ENCODE measurements at regions not wholly inside any gene's neighbourhood (a gene's known extent, or its start where the extent isn't known, plus 50 kb on each side); places are given as distances from the start of the nearest gene placed in this dataset.

DNA sequence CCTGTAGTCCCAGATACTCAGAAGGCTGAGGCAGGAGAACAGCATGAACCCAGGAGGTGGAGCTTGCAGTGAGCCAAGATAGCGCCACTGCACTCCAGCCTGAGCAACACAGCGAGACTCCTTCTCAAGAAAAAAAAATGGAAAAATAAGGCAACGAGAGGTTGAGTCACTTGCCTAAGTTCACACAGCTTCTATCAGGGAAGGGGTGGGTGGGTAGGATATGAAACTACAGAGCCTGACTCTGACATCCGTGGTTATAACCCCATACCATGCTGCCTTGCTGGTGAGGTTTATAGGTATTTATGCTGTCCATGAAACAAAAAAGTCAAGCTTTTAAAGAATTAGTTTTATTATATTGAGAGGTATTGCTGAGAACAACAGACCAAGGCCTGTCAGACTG lies 61.5 kb upstream of the RAB4A start (continued):
- TF ChIP-seq ZNF530 (CRISPR knock-in tag; IDR thresholded peaks at IDR 0.05; ENCODE audit: low read depth), result no peak

DNA sequence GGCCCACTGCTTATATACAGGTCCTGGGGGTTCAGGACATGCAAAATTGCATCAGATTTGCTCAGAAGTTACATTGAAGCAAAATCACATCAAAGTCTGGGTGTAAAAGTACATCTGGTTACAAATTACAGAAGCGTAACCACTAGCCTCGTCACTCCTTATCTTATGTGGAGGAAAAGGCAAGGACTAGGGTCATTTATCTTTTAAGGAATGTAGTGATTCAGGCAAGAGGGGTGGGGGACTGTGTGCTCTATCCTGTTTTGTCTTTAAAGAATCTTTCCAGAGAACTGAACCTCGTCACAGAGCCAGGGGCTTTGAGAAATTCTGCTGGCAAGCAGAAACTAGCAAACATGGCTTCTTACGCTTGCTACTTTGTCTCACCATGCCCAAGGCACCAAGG lies 61.1 kb upstream of the RAB4A start:
- Histone ChIP-seq H3K79me2 (ENCODE audit: insufficient read depth, low read length) (no peaks in the 10 kb centered on the region), H3K27ac (ENCODE audit: extremely low read length, insufficient read depth, low read length) (no peak overlapping the region), H3K9me3 (ENCODE audit: low read length) (no peaks in the 10 kb centered on the region), H4K20me1 (ENCODE audit: insufficient read depth, low read length) (no peaks in the 10 kb centered on the region), H3K4me1 (ENCODE audit: insufficient read depth, low read length) (peaks cover 11% of the 10 kb centered on the region), H2AFZ (ENCODE audit: low read length) (peak overlapping the region; percentile 86), H3K9ac (ENCODE audit: insufficient read depth, low read depth, low read length) (no peak overlapping the region), H3K27me3 (ENCODE audit: control insufficient read depth in 1 of 2, insufficient read depth in 2 of 2, low read length in 2 of 2) (no peaks in the 10 kb centered on the region), H3K36me3 (replicated peaks in 1 of 2; ENCODE audit: control insufficient read depth in 1 of 2, insufficient read depth in 2 of 2, low read length in 2 of 2) (no peaks in the 10 kb centered on the region), H3K4me2 (ENCODE audit: low read depth, low read length) (no peak overlapping the region), H3K4me3 (replicated peaks in 1 of 3; ENCODE audit: insufficient read depth in 1 of 3, low read depth in 2 of 3, low read length in 3 of 3) (no peak overlapping the region)
- in situ Hi-C loops (cut with HindIII; ENCODE audit: extremely low pct_ligation_motif_present, low pct_unique_long_range_greater_than_20kb) (no loop called here), intact Hi-C loops (cut with micrococcal nuclease; ENCODE audit: unreplicated experiment) (no loop called here)
- WGBS (ENCODE audit: low lambda C conversion rate), result 89% methylated on average over 4 of the region's 4 CpGs
- POLR2A ChIA-PET, result no interaction called here
- no TSS peak for BruUV-seq (replicated peaks)
- DNase-seq (ENCODE audit: low spot score) (no peak), ATAC-seq (no peak), FAIRE-seq (no peak)
- TF ChIP-seq GABPA (IDR thresholded peaks at IDR 0.05; ENCODE audit: low read depth, low read length), result no peak
- no peak for TF ChIP-seq GABPA (CRISPR knock-in tag; IDR thresholded peaks at IDR 0.05; ENCODE audit: low read depth)
- TF ChIP-seq SP5 (CRISPR knock-in tag; IDR thresholded peaks at IDR 0.05; ENCODE audit: borderline replicate concordance, low read depth), result no peak
- no peak for TF ChIP-seq ELF3 (CRISPR knock-in tag; IDR thresholded peaks at IDR 0.05)
- no peak for TF ChIP-seq POLR2AphosphoS2 (IDR thresholded peaks at IDR 0.05; ENCODE audit: low read depth, low read length)
- TF ChIP-seq CAMTA2 (CRISPR knock-in tag; IDR thresholded peaks at IDR 0.05; ENCODE audit: borderline replicate concordance), result no peak
- TF ChIP-seq, protein P1, sequence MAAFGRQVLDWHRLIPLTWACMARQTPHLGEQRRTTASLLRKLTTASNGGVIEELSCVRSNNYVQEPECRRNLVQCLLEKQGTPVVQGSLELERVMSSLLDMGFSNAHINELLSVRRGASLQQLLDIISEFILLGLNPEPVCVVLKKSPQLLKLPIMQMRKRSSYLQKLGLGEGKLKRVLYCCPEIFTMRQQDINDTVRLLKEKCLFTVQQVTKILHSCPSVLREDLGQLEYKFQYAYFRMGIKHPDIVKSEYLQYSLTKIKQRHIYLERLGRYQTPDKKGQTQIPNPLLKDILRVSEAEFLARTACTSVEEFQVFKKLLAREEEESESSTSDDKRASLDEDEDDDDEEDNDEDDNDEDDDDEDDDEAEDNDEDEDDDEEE (CRISPR knock-in tag; IDR thresholded peaks at IDR 0.05), result no peak
- TF ChIP-seq TFDP1 (CRISPR knock-in tag; IDR thresholded peaks at IDR 0.05; ENCODE audit: borderline replicate concordance), result no peak
- TF ChIP-seq ZIK1 (CRISPR knock-in tag; IDR thresholded peaks at IDR 0.05; ENCODE audit: borderline replicate concordance, low read depth), result no peak
- CTCF ChIA-PET (ENCODE audit: low intra/inter-chr PET ratio, low total read pairs), result no interaction called here

Measured in HepG2 (cell line).